Mononuclear cell (primary cell): ENCODE measurements at regions not wholly inside any gene's neighbourhood (a gene's known extent, or its start where the extent isn't known, plus 50 kb on each side); places are given as distances from the start of the nearest gene placed in this dataset.

Source experiments
- H3K27me3 ChIP-seq: 2 replicates; pipeline ENCODE4 v1.6.0; 2011; ENCODE audit warnings: low read length, control low read depth; ENCODE audit not compliant: insufficient read depth
- H3K4me1 ChIP-seq: 2 replicates; pipeline ENCODE4 v1.5.1; 2011; ENCODE audit warnings: mild to moderate bottlenecking, low read length, control low read depth; ENCODE audit not compliant: insufficient read depth
- H3K4me3 ChIP-seq: 2 replicates; pipeline ENCODE4 v1.5.1; 2011; ENCODE audit warnings: mild to moderate bottlenecking, low read length, moderate library complexity
- H3K9me3 ChIP-seq: 2 replicates; pipeline ENCODE4 v1.5.1; 2011; ENCODE audit warnings: low read depth, mild to moderate bottlenecking, control low read depth, low read length

DNA sequence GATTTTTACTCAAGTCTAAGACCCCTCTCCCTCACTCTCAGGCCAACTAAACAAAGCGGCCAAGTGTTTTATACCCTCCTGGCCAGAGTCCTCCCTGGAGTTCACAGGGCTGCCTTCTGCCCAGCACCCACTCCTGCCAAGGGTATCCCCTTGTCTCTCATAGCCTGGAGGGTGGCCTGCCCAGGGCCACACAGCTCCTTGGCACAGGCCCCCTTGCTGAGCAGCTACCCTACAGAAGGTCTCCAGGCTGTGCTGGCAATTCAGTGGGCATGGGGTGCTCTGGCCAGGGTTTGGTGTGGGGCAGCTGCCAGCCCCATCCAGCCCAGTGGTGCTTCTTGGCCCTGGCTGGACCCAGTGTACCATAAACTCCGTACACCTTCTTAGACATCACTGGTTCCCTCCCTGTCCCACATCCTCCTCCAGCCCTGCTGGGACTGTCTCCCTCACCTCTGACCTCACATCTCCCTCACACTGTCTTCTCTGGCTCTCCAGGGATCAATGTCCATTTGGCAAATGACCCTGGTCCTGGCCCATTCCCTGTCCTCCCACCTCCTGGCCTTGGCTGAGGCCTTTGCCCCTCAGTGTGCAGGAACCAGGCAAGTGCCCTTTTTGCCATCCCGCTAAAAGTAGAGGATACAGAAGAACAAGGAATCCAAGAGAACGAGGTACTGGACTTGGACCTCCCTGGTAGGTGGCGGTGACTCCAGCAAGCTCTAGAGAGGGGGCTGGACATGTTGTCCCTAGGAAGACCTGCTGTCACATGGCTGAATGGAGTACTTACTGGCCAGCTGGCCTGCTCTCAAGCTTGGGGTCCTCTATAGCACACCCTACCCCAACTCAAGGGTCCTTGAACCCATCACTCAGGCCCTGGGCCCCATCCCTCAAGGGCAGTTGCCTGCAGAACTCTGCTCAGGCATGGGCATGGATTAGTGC lies 50.0 kb upstream of the TRPM1 start:
- Histone ChIP-seq H3K4me3 (no peak overlapping the region), H3K4me1 (no peaks in the 10 kb centered on the region), H3K9me3 (no peaks in the 10 kb centered on the region), H3K27me3 (no peaks in the 10 kb centered on the region)

- Histone ChIP-seq H3K4me3 (no peak overlapping the region), H3K9me3 (no peaks in the 10 kb centered on the region), H3K27me3 (no peaks in the 10 kb centered on the region), H3K4me1 (no peaks in the 10 kb centered on the region)
These were observed 52.0 kb upstream of the TRPM1 start for GRCh38 chr15:31153531-31153930.

DNA sequence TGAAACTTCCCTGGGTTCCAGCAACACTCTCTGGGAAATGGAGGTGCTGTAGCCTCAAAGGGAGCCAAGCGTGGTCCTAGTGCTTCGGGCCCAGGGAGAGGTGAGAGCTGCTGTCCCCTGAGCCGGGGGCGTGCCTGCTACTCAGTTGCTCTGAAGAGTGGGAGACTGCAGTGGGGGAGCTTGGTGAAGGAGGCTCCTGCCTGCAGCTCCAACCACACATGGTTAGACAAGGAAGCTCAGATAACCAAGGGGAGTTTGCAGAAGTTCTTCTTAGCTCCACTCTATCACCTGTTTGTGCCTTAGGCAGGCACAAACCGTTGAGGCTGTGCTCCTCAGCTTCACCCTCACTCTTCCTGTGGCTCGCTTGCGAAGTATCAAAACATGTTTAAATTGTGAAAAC lies 53.6 kb upstream of the TRPM1 start:
- Histone ChIP-seq H3K9me3 (no peaks in the 10 kb centered on the region), H3K27me3 (no peaks in the 10 kb centered on the region), H3K4me3 (no peak overlapping the region), H3K4me1 (no peaks in the 10 kb centered on the region)

DNA sequence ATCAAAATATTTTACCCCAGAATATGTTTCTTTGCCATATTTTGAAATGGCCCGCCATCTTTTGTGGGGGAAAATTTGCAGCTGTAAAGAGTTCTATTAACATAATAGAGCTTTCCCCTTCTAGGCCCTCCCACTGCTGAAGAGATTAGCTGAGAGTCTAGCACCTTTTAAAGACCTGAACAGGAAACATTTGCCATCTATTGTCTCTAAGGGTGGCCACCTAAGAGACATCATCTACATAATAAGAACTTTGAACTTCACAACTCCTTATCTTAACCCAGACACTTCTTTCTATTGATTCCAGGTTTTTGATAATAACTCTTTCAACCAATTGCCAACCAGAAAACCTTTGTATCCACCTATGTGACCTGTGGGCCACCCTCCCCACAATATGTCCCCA lies 54.7 kb upstream of the TRPM1 start:
- Histone ChIP-seq H3K27me3 (no peaks in the 10 kb centered on the region), H3K9me3 (no peaks in the 10 kb centered on the region), H3K4me3 (no peak overlapping the region), H3K4me1 (no peaks in the 10 kb centered on the region)

GRCh38 chr15:31156808-31157207 lies 55.3 kb upstream of the TRPM1 start:
- no peaks in the 10 kb centered on the region for H3K9me3 ChIP-seq
- H3K4me1 ChIP-seq: no peaks in the 10 kb centered on the region
- H3K27me3 ChIP-seq: no peaks in the 10 kb centered on the region
- H3K4me3 ChIP-seq: no peak overlapping the region

GRCh38 chr15:31157644-31158069 lies 56.1 kb upstream of the TRPM1 start:
- H3K4me1 ChIP-seq: no peaks in the 10 kb centered on the region
- no peak overlapping the region for H3K4me3 ChIP-seq
- H3K27me3 ChIP-seq: no peaks in the 10 kb centered on the region
- no peaks in the 10 kb centered on the region for H3K9me3 ChIP-seq

- H3K9me3 ChIP-seq: no peaks in the 10 kb centered on the region
- H3K27me3 ChIP-seq: no peaks in the 10 kb centered on the region
- no peak overlapping the region for H3K4me3 ChIP-seq
- no peaks in the 10 kb centered on the region for H3K4me1 ChIP-seq
These were observed 57.5 kb upstream of the TRPM1 start for GRCh38 chr15:31158858-31159569.

DNA sequence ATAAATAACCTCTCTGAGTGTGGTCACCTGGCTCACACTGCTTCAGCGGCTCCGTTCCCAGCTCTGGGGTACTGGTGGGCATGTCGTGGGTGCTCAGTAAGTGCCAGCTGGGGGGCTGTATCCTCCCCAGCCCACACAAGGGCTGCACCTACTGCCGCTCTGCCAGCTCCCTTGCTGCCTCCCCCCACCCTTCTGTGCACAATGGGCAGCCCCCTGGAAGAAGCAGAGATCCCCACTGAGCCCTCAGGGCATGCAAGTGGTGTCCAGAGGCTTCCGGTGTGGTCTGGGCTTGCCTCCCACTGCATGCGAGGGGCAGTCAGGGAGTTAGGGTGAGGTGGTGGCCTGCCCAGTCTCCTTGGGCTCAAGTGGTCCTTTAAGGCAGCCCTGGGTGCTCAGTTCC lies 58.3 kb upstream of the TRPM1 start:
- H3K4me1 ChIP-seq: no peaks in the 10 kb centered on the region
- H3K27me3 ChIP-seq: no peaks in the 10 kb centered on the region

GRCh38 chr15:31160297-31160696 lies 58.8 kb upstream of the TRPM1 start:
- no peaks in the 10 kb centered on the region for H3K4me1 ChIP-seq
- H3K4me3 ChIP-seq: no peak overlapping the region
- H3K9me3 ChIP-seq: no peaks in the 10 kb centered on the region
- H3K27me3 ChIP-seq: no peaks in the 10 kb centered on the region

More for the DNA sequence above, 58.3 kb upstream of the TRPM1 start:
- Histone ChIP-seq H3K4me3 (no peak overlapping the region), H3K9me3 (no peaks in the 10 kb centered on the region)

DNA sequence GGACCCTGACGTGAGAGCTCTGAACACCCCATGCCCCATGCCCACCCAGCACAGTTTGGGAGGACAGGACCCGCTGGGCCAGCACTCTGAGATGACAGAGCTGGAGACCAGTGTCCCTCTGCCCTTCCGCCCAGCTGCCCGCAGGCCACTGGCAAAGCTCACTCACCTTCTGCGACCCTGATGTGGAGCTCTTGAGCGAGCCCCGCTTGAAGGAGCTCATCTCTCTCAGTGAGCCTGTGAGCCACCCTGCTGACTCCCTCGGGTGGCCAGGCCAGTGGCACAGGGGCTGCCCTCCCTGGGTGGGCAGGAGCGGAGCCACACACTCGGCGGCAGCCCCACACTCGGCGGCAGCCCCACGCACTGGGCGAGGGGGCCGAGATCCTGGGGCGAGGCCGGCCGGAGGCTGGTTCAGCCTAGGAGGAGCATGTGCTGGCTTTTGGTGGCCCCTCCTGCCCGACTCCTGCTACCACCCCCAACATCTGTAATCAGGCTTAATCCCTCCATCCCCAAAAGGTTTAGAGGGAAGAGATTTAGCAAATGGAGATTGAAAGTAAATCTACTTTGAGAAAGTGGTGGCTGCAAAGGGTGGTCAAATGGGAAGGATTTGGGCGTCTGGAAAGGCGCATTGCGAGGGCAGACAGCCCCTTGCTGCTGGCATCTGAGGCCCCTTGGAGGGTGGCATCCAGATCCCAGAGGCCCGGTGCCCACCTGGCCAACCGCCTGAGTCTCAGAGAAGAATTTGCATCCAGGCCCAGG lies 59.4 kb upstream of the TRPM1 start:
- Histone ChIP-seq H3K4me1 (no peaks in the 10 kb centered on the region), H3K9me3 (no peaks in the 10 kb centered on the region), H3K4me3 (no peak overlapping the region), H3K27me3 (no peaks in the 10 kb centered on the region)

DNA sequence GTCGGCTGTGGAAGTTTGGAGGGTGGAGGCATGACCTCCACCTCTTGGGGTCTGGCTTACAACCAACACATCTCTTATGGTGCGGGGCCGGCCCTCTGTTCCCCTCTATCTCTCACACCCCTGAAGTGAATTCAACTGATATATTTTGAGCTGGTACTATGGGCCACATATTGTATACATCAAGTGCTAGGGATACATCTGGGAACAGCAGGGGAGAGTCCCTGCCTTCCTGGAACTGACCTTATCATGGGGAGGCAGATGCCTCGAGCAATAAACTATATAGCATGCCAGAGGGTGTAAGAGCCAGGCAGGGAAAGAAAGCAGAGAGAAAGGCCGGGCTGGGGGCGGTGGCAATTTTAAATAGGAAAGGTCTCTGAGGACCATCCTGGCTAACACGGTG lies 60.4 kb upstream of the TRPM1 start:
- Histone ChIP-seq H3K9me3 (no peaks in the 10 kb centered on the region), H3K4me1 (no peaks in the 10 kb centered on the region), H3K27me3 (no peaks in the 10 kb centered on the region), H3K4me3 (no peak overlapping the region)

DNA sequence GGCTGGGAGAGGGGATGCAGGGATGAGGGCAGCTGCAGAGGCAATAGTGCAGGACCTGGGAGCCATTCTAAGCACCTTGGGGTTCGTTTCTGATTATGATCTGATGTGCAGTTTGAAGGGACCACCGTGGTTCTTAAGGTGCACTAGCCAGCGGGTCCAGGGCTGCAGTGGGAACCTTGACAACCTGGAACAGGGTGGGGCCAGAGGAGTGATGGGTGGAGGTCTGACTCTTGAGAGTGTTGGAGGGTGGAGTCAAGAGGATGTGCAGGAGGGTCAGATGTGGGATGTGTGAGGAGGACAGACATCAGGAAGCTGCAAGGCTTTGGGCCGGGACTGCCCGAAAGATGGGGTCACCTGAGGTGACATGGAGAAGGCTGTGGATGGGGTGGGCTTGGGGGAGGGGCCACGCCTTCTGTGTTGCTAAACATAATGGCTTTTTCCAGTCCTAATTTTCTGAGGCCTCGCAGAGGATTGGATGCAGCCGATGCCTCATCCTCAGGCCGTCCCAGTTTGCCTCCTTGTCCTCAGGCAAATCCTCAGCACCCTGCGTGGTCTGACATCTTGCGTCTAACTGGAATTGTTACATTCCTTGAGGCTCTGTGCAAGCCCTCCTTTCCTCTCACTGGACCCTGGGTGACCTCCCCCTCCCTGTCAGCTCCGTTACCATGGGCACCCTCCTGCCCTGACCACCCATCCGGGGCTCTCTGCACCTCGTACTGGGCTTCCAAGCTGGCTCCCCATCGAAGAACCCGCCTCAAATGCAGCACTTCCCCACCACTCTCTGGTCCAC lies 61.4 kb upstream of the TRPM1 start:
- no peaks in the 10 kb centered on the region for H3K27me3 ChIP-seq
- H3K9me3 ChIP-seq: no peaks in the 10 kb centered on the region
- H3K4me1 ChIP-seq: no peaks in the 10 kb centered on the region
- no peak overlapping the region for H3K4me3 ChIP-seq

DNA sequence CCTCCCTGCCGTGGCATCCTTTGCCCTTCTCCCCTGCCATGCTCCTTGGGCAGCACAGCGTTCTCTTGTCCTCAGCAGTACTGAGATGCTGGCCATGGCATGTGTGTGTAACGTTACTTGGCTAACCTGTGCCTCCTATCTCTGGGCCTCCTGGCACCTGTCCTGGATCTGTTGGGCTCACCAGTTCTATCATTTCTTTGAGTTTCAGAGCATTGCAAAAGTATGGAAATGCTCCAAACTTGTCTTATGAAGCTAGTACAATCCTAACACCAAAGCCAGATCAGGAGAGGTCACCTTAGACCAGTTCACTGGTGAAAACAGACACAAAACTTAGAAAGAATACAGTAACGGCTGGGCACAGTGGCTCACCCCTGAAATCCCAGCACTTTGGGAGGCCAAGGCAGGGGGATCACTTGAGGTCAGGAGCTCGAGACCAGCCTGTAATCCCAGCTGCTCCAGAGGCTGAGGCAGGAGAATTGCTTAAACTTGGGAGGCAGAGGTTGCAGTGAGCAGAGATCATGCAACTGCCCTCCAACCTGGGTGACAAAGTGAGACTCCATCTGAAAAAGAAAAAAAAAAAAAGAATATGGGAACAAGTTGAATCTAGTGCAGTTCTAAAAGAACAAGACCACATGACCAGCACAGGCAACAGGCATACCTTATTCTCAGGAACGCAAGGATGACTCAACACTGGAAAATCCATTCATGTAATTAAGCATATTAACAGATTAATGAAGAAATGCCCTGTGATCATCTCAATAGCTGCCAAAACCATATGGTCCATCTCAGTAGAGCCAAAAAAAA lies 62.4 kb upstream of the TRPM1 start:
- H3K4me3 ChIP-seq: no peak overlapping the region
- no peaks in the 10 kb centered on the region for H3K27me3 ChIP-seq
- H3K4me1 ChIP-seq: no peaks in the 10 kb centered on the region
- H3K9me3 ChIP-seq: no peaks in the 10 kb centered on the region

- no peaks in the 10 kb centered on the region for H3K9me3 ChIP-seq
- H3K4me3 ChIP-seq: no peak overlapping the region
- no peaks in the 10 kb centered on the region for H3K4me1 ChIP-seq
- H3K27me3 ChIP-seq: no peaks in the 10 kb centered on the region
These were observed 63.0 kb upstream of the TRPM1 start for GRCh38 chr15:31164573-31164912.
